PFSK-1 (cell line): ENCODE measurements at regions not wholly inside any gene's neighbourhood (a gene's known extent, or its start where the extent isn't known, plus 50 kb on each side); places are given as distances from the start of the nearest gene placed in this dataset.

Experiments
- FOXP2 ChIP-seq: optimal IDR thresholded peaks from 2 replicates; pipeline ENCODE3; 2011; ENCODE audit warnings: borderline replicate concordance, control low read depth, inconsistent platforms; ENCODE audit not compliant: insufficient read depth; ENCODE audit errors: extremely low read length, extremely low read depth
- POLR2AphosphoS5 ChIP-seq: IDR thresholded peaks from 2 replicates; pipeline ENCODE4 v1.6.1; 2012; ENCODE audit warnings: low read depth, mild to moderate bottlenecking, control low read depth, low read length, moderate library complexity
- REST ChIP-seq, 2 experiments: IDR thresholded peaks; 2 replicates each; pipeline versions ENCODE4 v1.6.1 to v1.8.0; 2011 to 2012; ENCODE audit warnings: low read depth in 2 of 2, low read length in 2 of 2, control low read depth in 1 of 2, inconsistent platforms in 1 of 2, mild to moderate bottlenecking in 1 of 2, moderate library complexity in 1 of 2; ENCODE audit not compliant: insufficient read depth in 1 of 2
- SIN3A ChIP-seq: IDR thresholded peaks from 2 replicates; pipeline ENCODE4 v1.6.1; 2012; ENCODE audit warnings: mild to moderate bottlenecking, low read length, moderate library complexity, borderline replicate concordance; ENCODE audit not compliant: insufficient read depth
- TAF1 ChIP-seq: IDR thresholded peaks from 2 replicates; pipeline ENCODE4 v1.6.1; 2012; ENCODE audit warnings: low read length, control low read depth, borderline replicate concordance; ENCODE audit not compliant: insufficient read depth

DNA sequence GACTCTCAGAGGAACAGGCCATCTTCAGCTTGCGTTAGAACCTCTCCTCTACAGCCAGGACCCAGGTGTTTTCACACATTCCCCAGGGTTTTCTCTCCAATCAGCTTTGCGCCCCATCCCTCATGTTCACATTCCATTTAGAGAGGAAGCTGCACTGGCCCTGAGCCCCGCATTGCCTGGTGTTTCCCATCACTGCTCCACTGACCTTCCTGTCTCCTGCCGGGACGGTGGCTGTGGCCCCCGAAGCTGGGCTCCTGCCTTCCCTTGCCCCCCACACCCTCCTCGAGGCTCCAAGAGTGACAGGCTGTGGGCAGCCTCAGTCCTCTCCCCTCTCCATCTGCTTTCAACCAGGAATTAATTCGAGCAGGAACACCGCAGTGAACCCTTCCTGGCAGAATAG lies 357.3 kb downstream of the THBS2 start:
- TF ChIP-seq FOXP2 (no peak), SIN3A (no peak), POLR2AphosphoS5 (no peak), REST (IDR thresholded peaks at IDR 0.05; ENCODE audit: insufficient read depth in 1 of 2, low read depth in 2 of 2, low read length in 2 of 2) (no peak), TAF1 (no peak)

GRCh38 chr6:168895102-168895812 lies 358.4 kb downstream of the THBS2 start:
- TF ChIP-seq REST (IDR thresholded peaks at IDR 0.05; ENCODE audit: insufficient read depth in 1 of 2, low read depth in 2 of 2, low read length in 2 of 2) (no peak), FOXP2 (peak; percentile 18)

DNA sequence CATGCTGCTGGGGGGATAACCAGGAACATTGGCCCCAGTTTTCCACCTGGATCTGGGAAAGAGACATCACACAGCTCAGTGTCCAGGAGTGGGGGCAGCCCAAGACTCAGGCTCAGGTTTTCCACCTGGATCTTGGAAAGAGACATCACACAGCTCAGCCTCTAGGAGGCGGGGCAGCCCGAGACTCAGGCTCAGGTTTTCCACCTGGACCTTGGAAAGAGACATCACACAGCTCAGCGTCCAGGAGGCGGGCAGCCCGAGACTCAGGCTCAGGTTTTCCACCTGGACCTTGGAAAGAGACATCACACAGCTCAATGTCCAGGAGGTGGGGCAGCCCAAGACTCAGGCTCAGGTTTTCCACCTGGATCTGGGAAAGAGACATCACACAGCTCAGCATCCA lies 361.6 kb downstream of the THBS2 start:
- TF ChIP-seq POLR2AphosphoS5 = no peak
- no peak for TF ChIP-seq REST (IDR thresholded peaks at IDR 0.05; ENCODE audit: insufficient read depth in 1 of 2, low read depth in 2 of 2, low read length in 2 of 2)
- TF ChIP-seq FOXP2 = no peak
- no peak for TF ChIP-seq TAF1
- TF ChIP-seq SIN3A = no peak

GRCh38 chr6:168890981-168891365 lies 362.7 kb downstream of the THBS2 start:
- no peak for TF ChIP-seq POLR2AphosphoS5
- no peak for TF ChIP-seq SIN3A
- no peak for TF ChIP-seq TAF1
- no peak for TF ChIP-seq FOXP2
- TF ChIP-seq REST (IDR thresholded peaks at IDR 0.05; ENCODE audit: insufficient read depth in 1 of 2, low read depth in 2 of 2, low read length in 2 of 2) = no peak
